ENCODE measurements at regions not wholly inside any gene's neighbourhood (a gene's known extent, or its start where the extent isn't known, plus 50 kb on each side); places are given as distances from the start of the nearest gene placed in this dataset.
A peak's percentile ranks its signal among the peaks of the same experiment; 100 is the strongest.

DNA sequence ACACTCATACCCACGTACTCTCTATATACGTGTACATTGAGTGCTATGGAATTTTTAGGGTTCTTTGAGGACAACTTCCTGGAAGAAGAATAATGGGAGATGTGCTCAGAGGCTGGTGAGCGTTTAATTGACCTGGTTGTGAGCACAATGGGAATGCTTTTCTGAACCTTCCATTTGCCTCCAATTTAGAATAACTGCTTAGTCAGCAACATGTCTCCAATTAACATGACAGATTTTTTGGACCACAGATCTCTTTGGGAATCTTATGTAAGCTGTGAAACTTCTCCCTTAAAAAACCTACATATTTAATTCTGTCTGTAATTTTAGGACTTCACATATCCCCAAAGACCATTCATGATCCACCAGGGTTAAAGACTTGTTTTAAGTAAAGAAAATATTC is 166.7 kb upstream of the TNP1 start:
- Histone ChIP-seq H3K4me1 (ENCODE audit: control insufficient read depth, insufficient read depth, low read length) (no peaks in the 10 kb centered on the region), H3K27ac (ENCODE audit: low read depth, low read length) (no peak overlapping the region), H3K9me3 (ENCODE audit: control insufficient read depth, insufficient read depth, low read length) (no peaks in the 10 kb centered on the region), H3K36me3 (ENCODE audit: control insufficient read depth, insufficient read depth, low read length) (no peaks in the 10 kb centered on the region), H3K27me3 (ENCODE audit: control insufficient read depth, insufficient read depth, low read length) (no peaks in the 10 kb centered on the region), H3K4me3 (ENCODE audit: low read depth, low read length) (no peak overlapping the region)
- no peak for DNase-seq (ENCODE audit: low read depth in 4 of 6, low spot score in 6 of 6)
- no CpG with 5 or more reads among the region's 3 CpGs for WGBS (ENCODE audit: insufficient coverage)

- no peak for DNase-seq (ENCODE audit: low read depth in 4 of 6, low spot score in 6 of 6)
- Histone ChIP-seq H3K4me1 (ENCODE audit: control insufficient read depth, insufficient read depth, low read length) (no peaks in the 10 kb centered on the region), H3K9me3 (ENCODE audit: control insufficient read depth, insufficient read depth, low read length) (no peaks in the 10 kb centered on the region), H3K36me3 (ENCODE audit: control insufficient read depth, insufficient read depth, low read length) (no peaks in the 10 kb centered on the region), H3K4me3 (ENCODE audit: low read depth, low read length) (no peak overlapping the region), H3K27ac (ENCODE audit: low read depth, low read length) (no peak overlapping the region), H3K27me3 (ENCODE audit: control insufficient read depth, insufficient read depth, low read length) (no peaks in the 10 kb centered on the region)
- 97% methylated on average over 4 of the region's 5 CpGs for WGBS (ENCODE audit: insufficient coverage)
Observed at GRCh38 chr2:217026161-217026560, 166.3 kb upstream of the TNP1 start.

GRCh38 chr2:217023611-217024010 is 163.7 kb upstream of the TNP1 start:
- no peaks in the 10 kb centered on the region for H3K27me3 ChIP-seq (ENCODE audit: control insufficient read depth, insufficient read depth, low read length)
- H3K4me3 ChIP-seq (ENCODE audit: low read depth, low read length), result no peak overlapping the region
- no peak for DNase-seq (ENCODE audit: low read depth in 4 of 6, low spot score in 6 of 6)
- no peaks in the 10 kb centered on the region for H3K4me1 ChIP-seq (ENCODE audit: control insufficient read depth, insufficient read depth, low read length)
- no peak overlapping the region for H3K27ac ChIP-seq (ENCODE audit: low read depth, low read length)
- no peaks in the 10 kb centered on the region for H3K9me3 ChIP-seq (ENCODE audit: control insufficient read depth, insufficient read depth, low read length)
- no CpG with 5 or more reads among the region's 2 CpGs for WGBS (ENCODE audit: insufficient coverage)
- H3K36me3 ChIP-seq (ENCODE audit: control insufficient read depth, insufficient read depth, low read length), result no peaks in the 10 kb centered on the region

- peak in 1 of 6 donors; percentile 13 for DNase-seq (ENCODE audit: low read depth in 4 of 6, low spot score in 6 of 6)
- Histone ChIP-seq H3K4me1 (ENCODE audit: control insufficient read depth, insufficient read depth, low read length) (no peaks in the 10 kb centered on the region), H3K4me3 (ENCODE audit: low read depth, low read length) (no peak overlapping the region), H3K27me3 (ENCODE audit: control insufficient read depth, insufficient read depth, low read length) (no peaks in the 10 kb centered on the region), H3K9me3 (ENCODE audit: control insufficient read depth, insufficient read depth, low read length) (no peaks in the 10 kb centered on the region), H3K36me3 (ENCODE audit: control insufficient read depth, insufficient read depth, low read length) (no peaks in the 10 kb centered on the region), H3K27ac (ENCODE audit: low read depth, low read length) (no peak overlapping the region)
- 50% methylated on average over 3 of the region's 9 CpGs for WGBS (ENCODE audit: insufficient coverage)
Observed at GRCh38 chr2:217017456-217018252, 157.8 kb upstream of the TNP1 start.

- no peak for DNase-seq (ENCODE audit: low read depth in 4 of 6, low spot score in 6 of 6)
- H3K9me3 ChIP-seq (ENCODE audit: control insufficient read depth, insufficient read depth, low read length), result no peaks in the 10 kb centered on the region
- H3K4me3 ChIP-seq (ENCODE audit: low read depth, low read length), result no peak overlapping the region
- no peaks in the 10 kb centered on the region for H3K36me3 ChIP-seq (ENCODE audit: control insufficient read depth, insufficient read depth, low read length)
- WGBS (ENCODE audit: insufficient coverage), result 40% methylated on average over 2 of the region's 7 CpGs
- H3K27ac ChIP-seq (ENCODE audit: low read depth, low read length), result no peak overlapping the region
- H3K4me1 ChIP-seq (ENCODE audit: control insufficient read depth, insufficient read depth, low read length), result no peaks in the 10 kb centered on the region
- no peaks in the 10 kb centered on the region for H3K27me3 ChIP-seq (ENCODE audit: control insufficient read depth, insufficient read depth, low read length)
Observed at GRCh38 chr2:217016796-217017419, 157.0 kb upstream of the TNP1 start.

GRCh38 chr2:217014328-217015105 is 154.7 kb upstream of the TNP1 start:
- H3K27me3 ChIP-seq (ENCODE audit: control insufficient read depth, insufficient read depth, low read length), result no peaks in the 10 kb centered on the region
- H3K27ac ChIP-seq (ENCODE audit: low read depth, low read length), result no peak overlapping the region
- DNase-seq (ENCODE audit: low read depth in 4 of 6, low spot score in 6 of 6), result no peak
- H3K4me1 ChIP-seq (ENCODE audit: control insufficient read depth, insufficient read depth, low read length), result no peaks in the 10 kb centered on the region
- no peaks in the 10 kb centered on the region for H3K9me3 ChIP-seq (ENCODE audit: control insufficient read depth, insufficient read depth, low read length)
- H3K36me3 ChIP-seq (ENCODE audit: control insufficient read depth, insufficient read depth, low read length), result no peaks in the 10 kb centered on the region
- 89% methylated on average over 2 of the region's 6 CpGs for WGBS (ENCODE audit: insufficient coverage)
- H3K4me3 ChIP-seq (ENCODE audit: low read depth, low read length), result no peak overlapping the region

DNA sequence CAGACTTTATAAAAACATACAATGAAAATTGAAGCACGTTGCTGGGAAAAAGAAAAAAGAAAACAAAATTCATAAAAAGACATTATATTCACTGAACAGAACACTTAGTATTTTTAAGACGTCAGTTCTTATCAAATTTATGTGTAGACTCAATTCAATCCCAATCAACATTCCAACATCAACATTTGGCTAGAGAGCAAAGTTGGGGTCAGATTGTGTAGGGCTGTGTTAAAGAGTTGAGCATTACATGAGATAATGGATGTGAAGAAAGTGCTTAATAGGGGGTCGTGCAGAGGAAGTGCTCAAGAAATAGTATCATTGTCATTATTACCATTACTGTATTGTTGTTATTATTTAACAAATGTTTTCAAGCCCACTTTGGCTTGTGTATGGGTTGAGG is 154.1 kb upstream of the TNP1 start:
- no peak overlapping the region for H3K27ac ChIP-seq (ENCODE audit: low read depth, low read length)
- no peak overlapping the region for H3K4me3 ChIP-seq (ENCODE audit: low read depth, low read length)
- no peaks in the 10 kb centered on the region for H3K9me3 ChIP-seq (ENCODE audit: control insufficient read depth, insufficient read depth, low read length)
- no peaks in the 10 kb centered on the region for H3K36me3 ChIP-seq (ENCODE audit: control insufficient read depth, insufficient read depth, low read length)
- no peaks in the 10 kb centered on the region for H3K27me3 ChIP-seq (ENCODE audit: control insufficient read depth, insufficient read depth, low read length)
- H3K4me1 ChIP-seq (ENCODE audit: control insufficient read depth, insufficient read depth, low read length), result no peaks in the 10 kb centered on the region
- no peak for DNase-seq (ENCODE audit: low read depth in 4 of 6, low spot score in 6 of 6)
- WGBS (ENCODE audit: insufficient coverage), result no CpG with 5 or more reads among the region's 3 CpGs

- Histone ChIP-seq H3K4me1 (ENCODE audit: control insufficient read depth, insufficient read depth, low read length) (no peaks in the 10 kb centered on the region), H3K4me3 (ENCODE audit: low read depth, low read length) (no peak overlapping the region), H3K9me3 (ENCODE audit: control insufficient read depth, insufficient read depth, low read length) (no peaks in the 10 kb centered on the region), H3K27ac (ENCODE audit: low read depth, low read length) (no peak overlapping the region), H3K27me3 (ENCODE audit: control insufficient read depth, insufficient read depth, low read length) (no peaks in the 10 kb centered on the region), H3K36me3 (ENCODE audit: control insufficient read depth, insufficient read depth, low read length) (no peaks in the 10 kb centered on the region)
- 100% methylated on average over 2 of the region's 4 CpGs for WGBS (ENCODE audit: insufficient coverage)
- DNase-seq (ENCODE audit: low read depth in 4 of 6, low spot score in 6 of 6), result no peak
Observed at GRCh38 chr2:217011576-217011975, 151.7 kb upstream of the TNP1 start.

DNA sequence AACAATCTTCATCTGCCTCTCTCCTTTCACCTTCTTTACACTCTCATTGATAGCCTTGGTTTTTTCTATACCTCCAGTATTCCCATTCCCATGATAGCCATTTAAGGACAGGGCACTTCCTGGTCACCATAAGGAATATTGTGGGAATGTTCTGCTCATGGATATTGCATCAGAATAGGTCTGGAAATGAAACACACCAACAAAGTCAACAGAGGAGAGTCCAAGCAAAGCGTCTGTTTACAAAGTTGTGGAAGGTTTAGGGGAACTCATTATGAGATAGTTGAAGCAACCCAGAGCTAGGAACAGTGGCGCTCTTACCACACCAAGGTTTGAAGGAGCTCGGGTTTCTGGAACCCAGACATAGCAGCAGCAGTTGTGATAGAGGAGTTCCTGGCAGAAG is 150.3 kb upstream of the TNP1 start:
- Histone ChIP-seq H3K36me3 (ENCODE audit: control insufficient read depth, insufficient read depth, low read length) (no peaks in the 10 kb centered on the region), H3K27me3 (ENCODE audit: control insufficient read depth, insufficient read depth, low read length) (no peaks in the 10 kb centered on the region), H3K27ac (ENCODE audit: low read depth, low read length) (no peak overlapping the region), H3K9me3 (ENCODE audit: control insufficient read depth, insufficient read depth, low read length) (no peaks in the 10 kb centered on the region), H3K4me1 (ENCODE audit: control insufficient read depth, insufficient read depth, low read length) (no peaks in the 10 kb centered on the region), H3K4me3 (ENCODE audit: low read depth, low read length) (no peak overlapping the region)
- 91% methylated on average over 3 of the region's 3 CpGs for WGBS (ENCODE audit: insufficient coverage)
- DNase-seq (ENCODE audit: low read depth in 4 of 6, low spot score in 6 of 6), result no peak

All from spinal cord (tissue), 9 donors.